Adrenal gland (tissue), 9 donors: ENCODE measurements at regions not wholly inside any gene's neighbourhood (a gene's known extent, or its start where the extent isn't known, plus 50 kb on each side); places are given as distances from the start of the nearest gene placed in this dataset.

Experiments
- DNase-seq, 7 donors: peaks; one replicate each; pipeline ENCODE4 v3.0.0-alpha.2; 2019 to 2020
- H3K27ac ChIP-seq, 5 donors: fragments of 200-600 bp; sonication (generic) in 4 of 5; 1 replicate in 3 of 5; 2 replicates in 2 of 5; pipeline versions ENCODE4 v1.5.1 to v1.8.0; 2016 to 2020; ENCODE audit warnings: mild to moderate bottlenecking in 1 of 5
- H3K27me3 ChIP-seq: fragments of 200-600 bp; 2 replicates; pipeline ENCODE4 v1.8.0; 2021
- H3K36me3 ChIP-seq, 2 donors: fragments of 200-600 bp; replicated peaks in 1 of 2; 1 replicate in 1 of 2; 2 replicates in 1 of 2; pipeline versions ENCODE4 v1.5.1 to v1.8.0; 2018 to 2022
- H3K4me1 ChIP-seq, 2 donors: fragments of 200-600 bp; replicated peaks in 1 of 2; 1 replicate in 1 of 2; 2 replicates in 1 of 2; pipeline versions ENCODE4 v1.5.1 to v1.8.0; 2018 to 2021
- H3K4me3 ChIP-seq, 4 donors: fragments of 200-600 bp; sonication (generic) in 3 of 4; one replicate each; pipeline ENCODE4 v1.5.1; 2016 to 2018
- H3K9me3 ChIP-seq, 3 donors: fragments of 200-600 bp; sonication (generic) in 1 of 3; replicated peaks in 1 of 3; 1 replicate in 2 of 3; 2 replicates in 1 of 3; pipeline versions ENCODE4 v1.5.1 to v1.8.0; 2016 to 2021
- POLR2A ChIP-seq, 2 donors: fragments of 450-650 bp; IDR thresholded peaks; one replicate each; pipeline ENCODE4 v1.6.1; 2017; ENCODE audit warnings: antibody characterized with exemption in 2 of 2, mild to moderate bottlenecking in 2 of 2, moderate library complexity in 1 of 2
- WGBS, 4 donors: extraction: QIAGEN DNeasy Blood & Tissue Kit in 2 of 4; methylation state at CpG; one replicate each; pipeline versions ENCODE4 v1.1.5 to v1.1.7; 2013 to 2017; 5-methylcytosine and 5-hydroxymethylcytosine counted together
- intact Hi-C, 2 donors: fragments of 100-400 bp; cut with DNase I; formaldehyde crosslinking; loops; one replicate each; pipeline versions ENCODE4 v1.14.1 to v1.15.0; 2022 to 2023
- TF ChIP-seq, protein P1 (sequence below), 6 experiments: fragments of 450-650 bp in 4 of 6; fragments of 200-600 bp in 2 of 6; sonication (generic) in 1 of 6; IDR thresholded peaks; 1 replicate in 5 of 6; 2 replicates in 1 of 6; pipeline versions ENCODE4 v1.5.1 to v1.8.0; 2016 to 2021; ENCODE audit warnings: antibody characterized with exemption in 6 of 6, mild to moderate bottlenecking in 2 of 6, moderate library complexity in 1 of 6
- donor health status: healthy with polysubstance abuse.
- donor health status: Bipolar disorder and iron deficiency.
- donor health status: DM: yes; HTN: yes; CAD: no.
- donor health status: DM: no; HTN: no; CAD: no.
- donor health status: DM: no; HTN: no; CAD: no.

GRCh38 chr10:8969853-8970252 lies 915.4 kb downstream of the GATA3 start:
- DNase-seq: no peak
- H3K4me3 ChIP-seq: no peak overlapping the region
- H3K27me3 ChIP-seq: no peaks in the 10 kb centered on the region
- 58 to 84% (median 68%) methylated on average over 1 of the region's 1 CpG for WGBS, 4 donors
- no peak overlapping the region for H3K27ac ChIP-seq
- H3K9me3 ChIP-seq: no peaks in the 10 kb centered on the region
- TF ChIP-seq POLR2A (IDR thresholded peaks at IDR 0.05): no peak
- TF ChIP-seq, protein P1, sequence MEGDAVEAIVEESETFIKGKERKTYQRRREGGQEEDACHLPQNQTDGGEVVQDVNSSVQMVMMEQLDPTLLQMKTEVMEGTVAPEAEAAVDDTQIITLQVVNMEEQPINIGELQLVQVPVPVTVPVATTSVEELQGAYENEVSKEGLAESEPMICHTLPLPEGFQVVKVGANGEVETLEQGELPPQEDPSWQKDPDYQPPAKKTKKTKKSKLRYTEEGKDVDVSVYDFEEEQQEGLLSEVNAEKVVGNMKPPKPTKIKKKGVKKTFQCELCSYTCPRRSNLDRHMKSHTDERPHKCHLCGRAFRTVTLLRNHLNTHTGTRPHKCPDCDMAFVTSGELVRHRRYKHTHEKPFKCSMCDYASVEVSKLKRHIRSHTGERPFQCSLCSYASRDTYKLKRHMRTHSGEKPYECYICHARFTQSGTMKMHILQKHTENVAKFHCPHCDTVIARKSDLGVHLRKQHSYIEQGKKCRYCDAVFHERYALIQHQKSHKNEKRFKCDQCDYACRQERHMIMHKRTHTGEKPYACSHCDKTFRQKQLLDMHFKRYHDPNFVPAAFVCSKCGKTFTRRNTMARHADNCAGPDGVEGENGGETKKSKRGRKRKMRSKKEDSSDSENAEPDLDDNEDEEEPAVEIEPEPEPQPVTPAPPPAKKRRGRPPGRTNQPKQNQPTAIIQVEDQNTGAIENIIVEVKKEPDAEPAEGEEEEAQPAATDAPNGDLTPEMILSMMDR (IDR thresholded peaks at IDR 0.05): no peak
- no peaks in the 10 kb centered on the region for H3K36me3 ChIP-seq
- no peaks in the 10 kb centered on the region for H3K4me1 ChIP-seq
- intact Hi-C loops: no loop called here

DNA sequence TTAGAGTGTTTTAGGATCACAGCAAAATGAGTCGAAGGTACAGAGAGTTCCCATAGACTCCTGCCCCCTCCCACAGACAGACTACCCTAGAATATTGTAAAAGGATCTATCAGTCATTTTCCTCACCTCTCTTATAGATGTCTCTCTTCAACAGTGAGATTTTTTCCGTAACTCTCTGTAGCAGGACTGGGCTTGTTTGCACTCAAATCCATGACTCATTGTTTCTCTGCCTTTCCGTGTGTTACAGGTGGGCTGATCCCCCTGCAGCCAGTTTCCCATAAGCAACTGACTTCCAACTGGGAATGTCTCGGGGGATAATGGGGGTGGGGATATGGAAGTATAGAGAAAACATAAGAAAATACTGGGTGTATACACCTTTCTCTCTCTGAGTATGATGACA lies 921.0 kb downstream of the GATA3 start:
- 55 to 71% (median 63%) methylated on average over 4 of the region's 4 CpGs for WGBS, 4 donors
- H3K9me3 ChIP-seq: no peaks in the 10 kb centered on the region
- no peaks in the 10 kb centered on the region for H3K36me3 ChIP-seq
- H3K27me3 ChIP-seq: no peaks in the 10 kb centered on the region
- TF ChIP-seq, protein P1 (IDR thresholded peaks at IDR 0.05): no peak
- TF ChIP-seq POLR2A (IDR thresholded peaks at IDR 0.05): no peak
- intact Hi-C loops: no loop called here
- DNase-seq: no peak
- no peak overlapping the region for H3K4me3 ChIP-seq
- no peak overlapping the region for H3K27ac ChIP-seq
- no peaks in the 10 kb centered on the region for H3K4me1 ChIP-seq

GRCh38 chr10:8978100-8978499 lies 923.6 kb downstream of the GATA3 start:
- intact Hi-C loops: no loop called here

DNA sequence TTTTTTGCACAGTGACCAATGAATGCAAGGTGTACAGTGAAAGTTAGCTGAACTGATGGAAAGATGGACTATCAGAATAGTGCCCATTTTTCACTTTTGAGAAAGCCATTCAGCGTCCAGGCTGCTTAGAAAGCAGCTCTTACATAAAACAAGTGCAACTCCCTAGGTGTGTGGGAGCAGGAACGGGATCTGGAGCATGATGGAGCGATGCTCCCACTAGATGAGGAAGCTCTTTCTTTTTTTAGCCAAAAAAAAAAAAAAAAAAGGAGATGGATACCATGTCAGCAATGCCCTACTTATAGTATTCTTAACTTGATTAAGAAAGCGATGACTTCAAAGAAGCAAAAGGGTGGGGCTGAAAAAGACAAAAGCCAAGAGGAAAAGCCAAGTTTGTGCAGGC lies 925.5 kb downstream of the GATA3 start:
- no peak for DNase-seq
- Histone ChIP-seq H3K27me3 (no peaks in the 10 kb centered on the region), H3K27ac (no peak overlapping the region), H3K4me1 (no peaks in the 10 kb centered on the region), H3K4me3 (no peak overlapping the region), H3K36me3 (no peaks in the 10 kb centered on the region), H3K9me3 (peaks cover 0 to 4% (median 0%) of the 10 kb centered on the region in 3 donors)
- WGBS, 4 donors: 41 to 76% (median 60%) methylated on average over 4 of the region's 4 CpGs
- TF ChIP-seq, protein P1 (IDR thresholded peaks at IDR 0.05): no peak
- no peak for TF ChIP-seq POLR2A (IDR thresholded peaks at IDR 0.05)
- intact Hi-C loops: no loop called here

More at GRCh38 chr10:8978100-8978499, 923.6 kb downstream of the GATA3 start:
- TF ChIP-seq POLR2A (IDR thresholded peaks at IDR 0.05): no peak
- TF ChIP-seq, protein P1 (IDR thresholded peaks at IDR 0.05): no peak
- Histone ChIP-seq H3K27me3 (no peaks in the 10 kb centered on the region), H3K4me1 (no peaks in the 10 kb centered on the region), H3K4me3 (no peak overlapping the region), H3K27ac (no peak overlapping the region), H3K36me3 (no peaks in the 10 kb centered on the region), H3K9me3 (peaks cover 0 to 4% (median 0%) of the 10 kb centered on the region in 3 donors)
- WGBS, 4 donors: 73 to 88% (median 79%) methylated on average over 3 of the region's 3 CpGs
- DNase-seq: no peak
